ENCODE measurements at regions not wholly inside any gene's neighbourhood (a gene's known extent, or its start where the extent isn't known, plus 50 kb on each side); places are given as distances from the start of the nearest gene placed in this dataset.

- Histone ChIP-seq H3K9me1 (ENCODE audit: insufficient read depth, low read length) (no peaks in the 10 kb centered on the region), H3K9ac (ENCODE audit: low read depth, low read length) (no peak overlapping the region), H3K9me3 (ENCODE audit: control insufficient read depth, insufficient read depth, low read length) (no peaks in the 10 kb centered on the region), H2BK5ac (ENCODE audit: low read depth, low read length, poor library complexity, severe bottlenecking) (no peak overlapping the region), H4K8ac (ENCODE audit: low read depth in 2 of 2, low read length in 2 of 2) (no peak overlapping the region), H2AK9ac (replicated peaks; ENCODE audit: low read depth, low read length, poor library complexity) (no peak overlapping the region), H3K27me3 (ENCODE audit: control insufficient read depth, insufficient read depth, low read length) (no peaks in the 10 kb centered on the region), H3K27ac (ENCODE audit: insufficient read depth, low read length) (no peak overlapping the region), H3K18ac (ENCODE audit: low read depth, low read length) (no peak overlapping the region), H3K56ac (ENCODE audit: extremely low read depth, insufficient read depth, low read length) (no peak overlapping the region), H3K4me1 (ENCODE audit: control insufficient read depth, insufficient read depth, low read length) (no peaks in the 10 kb centered on the region), H3K4me2 (ENCODE audit: low read depth, low read length) (no peak overlapping the region), H2BK15ac (ENCODE audit: low read depth, low read length) (no peak overlapping the region), H2BK20ac (ENCODE audit: low read depth, low read length) (no peak overlapping the region), H2AFZ (replicated peaks; ENCODE audit: low read length, poor library complexity) (no peak overlapping the region), H3K23ac (ENCODE audit: low read depth, low read length) (no peak overlapping the region), H3K79me1 (ENCODE audit: low read depth in 1 of 2, low read length in 2 of 2) (no peaks in the 10 kb centered on the region), H3K14ac (replicated peaks; ENCODE audit: low read depth, low read length) (no peak overlapping the region), H2BK120ac (ENCODE audit: low read depth, low read length) (no peak overlapping the region), H3K4me3 (ENCODE audit: insufficient read depth, low read depth, low read length) (no peak overlapping the region), H3K36me3 (ENCODE audit: control insufficient read depth, insufficient read depth, low read length) (no peaks in the 10 kb centered on the region), H2AK5ac (ENCODE audit: low read depth, low read length) (no peak overlapping the region), H4K5ac (ENCODE audit: low read depth, low read length) (no peak overlapping the region), H4K20me1 (ENCODE audit: insufficient read depth, low read length) (no peaks in the 10 kb centered on the region), H3K4ac (ENCODE audit: low read depth, low read length) (no peak overlapping the region), H4K91ac (ENCODE audit: insufficient read depth, low read depth, low read length) (no peak overlapping the region)
- ATAC-seq (ENCODE audit: low read depth) (no peak), DNase-seq (no peak)
- TF ChIP-seq SMC3 (IDR thresholded peaks at IDR 0.05; ENCODE audit: low read depth, low read length): no peak
- TF ChIP-seq CHD1 (IDR thresholded peaks at IDR 0.05; ENCODE audit: low read depth, low read length): no peak
- TF ChIP-seq NFE2L2 (IDR thresholded peaks at IDR 0.05; ENCODE audit: low read depth, low read length): no peak
- TF ChIP-seq RFX5 (IDR thresholded peaks at IDR 0.05; ENCODE audit: low read depth, low read length): no peak
- no peak for TF ChIP-seq CTCF (conservative IDR thresholded peaks at IDR 0.05; ENCODE audit: low read depth, low read length)
- no peak for TF ChIP-seq MXI1 (IDR thresholded peaks at IDR 0.05; ENCODE audit: borderline replicate concordance, low read depth, low read length)
- no peak for TF ChIP-seq FOS (IDR thresholded peaks at IDR 0.05; ENCODE audit: low read depth, low read length)
- no peak for TF ChIP-seq USF2 (IDR thresholded peaks at IDR 0.05; ENCODE audit: low read depth, low read length)
- no peak for TF ChIP-seq MAZ (IDR thresholded peaks at IDR 0.05; ENCODE audit: borderline replicate concordance, low read depth, low read length)
- no TSS peak for BruUV-seq (replicated peaks)
- dilution Hi-C loops (cut with HindIII; ENCODE audit: low sequenced_read_pairs, unreplicated experiment) (no loop called here), intact Hi-C loops (cut with micrococcal nuclease) (no loop called here), in situ Hi-C loops (cut with MboI; ENCODE audit: low sequenced_read_pairs) (no loop called here)
- ChIA-PET POLR2A (ENCODE audit: unreplicated experiment) (no interaction called here), CTCF (no interaction called here)
Observed at GRCh38 chr5:110112348-110112747, 422.6 kb downstream of the MAN2A1 start.

Data from IMR-90 (cell line).